GM21737 (cell line): ENCODE measurements at regions not wholly inside any gene's neighbourhood (a gene's known extent, or its start where the extent isn't known, plus 50 kb on each side); places are given as distances from the start of the nearest gene placed in this dataset.

ENCODE experiments used
- ATAC-seq: cut with Tn5 transposase; IDR thresholded peaks from one replicate; pipeline ENCODE4 v1.9.1; 2021; ENCODE audit warnings: mild to moderate bottlenecking, moderate library complexity; ENCODE audit not compliant: unreplicated experiment

GRCh38 chr11:86193297-86194095 is 51.1 kb upstream of the EED start:
- peak; percentile 90 for ATAC-seq

DNA sequence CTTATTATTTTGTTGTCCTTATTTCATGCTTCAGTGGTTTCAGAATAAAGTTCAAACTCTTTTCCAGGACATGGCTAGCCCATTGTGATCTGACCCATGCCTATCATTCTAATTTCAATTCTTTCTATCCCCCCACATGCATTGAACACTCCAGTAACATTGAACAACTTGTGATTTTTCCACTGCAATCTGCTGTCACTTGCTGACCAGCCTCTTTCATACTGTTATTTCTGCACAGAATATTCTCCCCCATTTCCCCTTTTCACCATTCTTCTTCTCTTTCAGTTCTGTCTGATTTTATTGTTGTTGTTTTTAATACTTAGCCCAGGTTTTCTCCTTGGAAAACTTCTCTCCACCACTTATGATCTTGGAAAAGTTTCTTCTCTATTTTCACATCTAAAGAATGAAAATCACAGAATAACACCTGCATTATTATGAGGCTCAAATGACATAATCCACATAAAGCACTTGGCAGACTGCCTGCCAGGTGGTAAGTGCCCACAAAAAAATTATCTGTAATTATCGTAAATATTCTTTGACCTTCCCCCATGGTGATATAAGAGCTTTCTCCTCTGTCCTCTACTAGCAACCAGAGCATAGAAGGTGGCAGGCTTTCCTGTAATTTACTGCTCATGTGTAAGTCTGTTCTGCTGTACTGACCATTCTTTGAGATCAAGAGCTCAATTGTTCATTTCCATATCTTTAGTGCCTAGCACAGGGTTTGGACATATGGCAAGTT is 51.9 kb upstream of the EED start:
- ATAC-seq: no peak

DNA sequence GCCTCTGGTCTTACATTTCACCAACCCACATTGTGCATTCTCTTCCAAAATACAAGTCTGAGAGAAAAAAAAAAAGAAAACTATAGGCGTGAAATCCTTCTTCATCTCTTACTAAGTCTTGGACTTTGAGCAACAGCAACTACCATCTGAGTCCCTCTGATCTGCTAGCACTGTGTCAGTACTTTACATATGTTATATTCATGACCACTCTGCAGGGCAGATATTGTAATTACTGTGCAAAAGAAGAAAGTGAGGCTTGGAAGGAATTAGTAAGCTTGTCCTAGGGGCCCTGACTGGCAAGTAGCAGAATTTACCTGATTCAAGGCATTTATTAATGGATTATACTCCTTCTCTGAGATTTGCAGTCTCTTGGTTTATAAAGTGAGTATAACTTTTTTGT is 52.7 kb upstream of the EED start:
- no peak for ATAC-seq

- ATAC-seq: no peak
Measured at GRCh38 chr11:86187027-86187426, 57.5 kb upstream of the EED start.

DNA sequence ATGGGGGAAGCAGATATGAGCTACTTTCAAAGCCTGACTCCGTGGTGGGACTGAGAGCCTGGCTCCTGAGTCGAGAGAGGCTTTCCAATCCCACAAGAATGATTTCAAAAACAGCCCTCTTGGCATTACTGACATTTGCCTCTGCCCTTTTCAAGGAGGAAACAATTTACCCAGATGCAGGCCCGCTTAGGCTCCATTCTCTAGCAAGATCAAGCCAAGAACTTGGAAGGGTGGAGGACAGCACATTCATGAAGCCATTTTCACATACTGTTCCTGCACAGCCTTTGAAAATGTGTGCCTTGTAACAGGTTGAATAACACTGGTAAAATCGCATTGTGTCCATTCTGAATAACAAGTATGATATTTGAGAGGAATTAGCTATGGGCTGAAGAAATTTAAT is 58.2 kb upstream of the EED start:
- no peak for ATAC-seq

- ATAC-seq: no peak
Measured at GRCh38 chr11:86185381-86185750, 59.2 kb upstream of the EED start.

DNA sequence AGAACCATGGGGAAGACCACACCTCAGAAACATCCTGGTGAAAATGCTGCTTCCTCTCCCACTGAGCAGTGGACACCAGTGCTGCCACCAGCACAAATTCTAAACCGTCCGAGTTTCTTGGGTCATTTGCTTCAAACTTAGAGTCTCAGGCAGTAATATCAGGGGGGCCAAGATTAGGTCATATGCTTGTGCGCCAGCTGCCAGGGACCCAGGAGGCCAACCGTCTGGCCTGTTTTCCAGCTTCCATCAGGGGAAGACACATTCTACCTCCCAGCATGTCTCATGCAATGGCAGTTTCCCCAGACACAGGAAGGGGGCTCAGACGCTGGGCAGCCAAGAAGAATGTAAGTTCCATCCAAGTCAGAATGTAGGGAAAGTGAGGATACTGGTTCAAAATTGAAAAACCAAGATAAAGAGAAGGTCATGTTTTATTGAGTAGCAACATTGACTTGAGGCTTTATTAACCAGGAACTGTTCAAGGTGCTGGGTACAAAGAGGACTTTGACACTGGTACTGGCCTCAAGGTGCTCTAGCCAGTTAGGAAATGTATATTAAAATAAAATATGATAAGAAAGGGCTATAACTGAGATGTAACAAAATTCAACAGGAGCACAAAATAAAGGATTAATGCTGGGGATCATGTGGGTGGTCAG is 59.7 kb upstream of the EED start:
- ATAC-seq: no peak

DNA sequence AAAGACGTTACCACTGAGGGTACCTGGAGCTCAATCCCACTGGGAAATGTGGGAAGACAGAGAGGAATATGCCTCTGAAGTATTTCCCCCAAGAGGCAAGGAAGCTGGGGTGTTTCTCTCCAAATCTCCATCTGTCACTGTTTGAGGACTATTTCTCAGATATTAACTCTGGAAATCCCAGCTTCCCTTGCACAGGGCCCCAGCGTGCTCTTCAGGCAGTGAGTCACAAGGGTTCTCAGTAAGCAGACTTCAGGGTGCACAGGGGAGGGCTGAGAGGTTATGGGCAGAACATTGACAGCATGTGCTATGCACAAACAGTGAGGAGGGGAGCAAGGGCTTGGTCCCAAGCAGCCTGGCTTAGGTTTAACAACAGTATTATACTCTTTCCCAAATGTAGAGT is 60.9 kb upstream of the EED start:
- no peak for ATAC-seq

GRCh38 chr11:86182976-86183584 is 61.5 kb upstream of the EED start:
- peak; percentile 80 for ATAC-seq

- ATAC-seq: no peak
Measured at GRCh38 chr11:86181379-86181778, 63.2 kb upstream of the EED start.

DNA sequence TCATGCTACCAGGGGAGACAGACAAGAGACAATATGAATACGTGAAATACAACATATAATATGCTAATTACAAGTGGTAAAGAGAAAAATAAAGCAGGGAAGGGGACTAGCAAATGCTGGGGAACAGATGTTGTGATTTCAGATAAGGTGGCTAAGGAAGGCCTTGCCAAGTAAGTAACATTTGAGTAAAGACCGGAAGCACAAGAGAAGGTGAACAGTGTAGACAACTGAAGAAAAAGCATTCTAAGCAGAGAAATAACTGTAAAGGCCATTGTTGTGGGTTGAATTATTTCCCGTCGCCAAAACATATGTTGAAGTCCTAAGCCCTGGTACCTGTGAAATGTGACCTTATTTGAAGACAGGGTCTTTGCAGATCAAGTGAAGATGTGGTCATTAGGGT is 63.7 kb upstream of the EED start:
- ATAC-seq: no peak

GRCh38 chr11:86180423-86180822 is 64.1 kb upstream of the EED start:
- no peak for ATAC-seq

DNA sequence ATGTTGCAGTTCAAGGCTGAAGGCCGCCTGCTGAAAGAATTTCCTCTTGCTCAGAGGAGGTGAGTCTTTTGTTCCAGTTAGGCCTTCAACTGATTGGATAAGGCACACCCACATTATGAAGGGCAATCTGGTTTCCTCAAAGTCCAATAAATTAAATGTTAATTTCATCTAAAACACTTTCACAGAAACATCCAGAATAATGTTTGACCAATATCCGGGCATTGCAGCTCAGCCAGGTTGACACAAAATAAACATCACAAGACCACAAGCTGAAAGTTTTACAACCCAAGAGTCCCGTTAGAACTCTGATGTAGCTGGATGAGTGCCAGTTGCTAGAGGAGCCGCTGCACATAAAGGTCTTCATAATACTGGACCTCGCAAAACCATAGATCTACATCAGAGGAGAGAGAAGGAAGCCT is 64.9 kb upstream of the EED start:
- ATAC-seq: no peak

DNA sequence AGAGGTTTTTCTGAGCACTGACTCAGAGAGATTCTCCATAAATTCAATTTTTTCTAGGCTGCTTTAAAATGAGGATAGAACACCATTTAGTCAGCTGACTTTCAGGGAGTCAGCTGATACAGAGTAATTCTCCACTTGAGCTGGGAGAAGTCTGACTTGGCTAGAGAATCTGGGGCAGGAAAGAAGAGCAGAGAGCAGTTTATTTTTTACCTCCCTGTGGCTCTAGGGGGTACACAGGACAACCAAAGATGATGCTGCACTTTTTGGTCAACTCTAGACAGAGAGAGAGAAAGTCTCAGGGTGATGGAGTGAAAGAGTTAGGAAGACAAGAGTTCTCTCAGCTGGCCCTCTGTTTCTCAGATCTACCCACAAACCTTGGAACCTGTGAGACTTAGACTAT is 67.3 kb upstream of the EED start:
- no peak for ATAC-seq

GRCh38 chr11:86176165-86176884 is 68.2 kb upstream of the EED start:
- peak; percentile 72 for ATAC-seq

- ATAC-seq: no peak
Measured at GRCh38 chr11:86175626-86176025, 68.9 kb upstream of the EED start.

DNA sequence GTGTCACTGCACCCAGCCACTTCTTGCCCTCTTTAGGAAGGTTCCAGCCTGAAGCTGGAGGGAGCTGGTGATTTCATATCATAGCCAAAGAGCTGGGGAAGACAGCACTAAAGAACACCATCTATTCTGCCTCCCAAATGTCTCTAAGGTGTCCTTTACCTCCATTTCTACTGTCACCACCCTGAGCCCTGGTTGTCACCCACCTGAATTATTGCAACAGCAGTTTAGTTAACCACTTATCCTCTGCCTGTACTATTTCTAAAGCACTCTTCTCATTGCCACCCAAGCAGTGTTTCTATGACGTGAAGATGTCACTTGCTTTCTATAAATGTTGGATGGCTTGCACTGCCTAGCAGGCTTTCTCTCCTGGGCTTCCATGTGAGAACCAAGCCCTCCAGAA is 69.4 kb upstream of the EED start:
- no peak for ATAC-seq

GRCh38 chr11:86174101-86175046 is 70.2 kb upstream of the EED start:
- ATAC-seq: no peak

- ATAC-seq: no peak
Measured at GRCh38 chr11:86172894-86173293, 71.7 kb upstream of the EED start.

DNA sequence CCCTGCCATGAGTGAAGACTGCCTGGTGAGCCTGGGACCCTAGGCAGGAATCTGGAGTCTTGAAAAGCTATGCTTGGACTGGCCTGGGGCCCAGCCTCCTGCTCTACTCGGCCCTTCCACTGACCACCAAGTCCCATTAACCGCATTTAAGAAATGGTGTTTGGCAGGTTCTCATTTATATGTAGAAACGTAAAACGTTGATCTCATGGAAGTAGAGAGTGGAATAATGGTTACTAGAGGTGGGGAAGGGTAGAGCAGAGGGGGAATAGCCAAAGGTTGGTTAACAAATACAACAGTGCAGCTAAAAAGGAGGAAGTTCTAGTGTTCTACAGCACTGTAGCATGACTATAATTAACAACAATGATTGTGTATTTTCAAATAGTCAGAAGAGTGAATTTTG is 72.9 kb upstream of the EED start:
- no peak for ATAC-seq
